Glomerular endothelial cell (primary cell): ENCODE measurements at regions not wholly inside any gene's neighbourhood (a gene's known extent, or its start where the extent isn't known, plus 50 kb on each side); places are given as distances from the start of the nearest gene placed in this dataset.

Experiments
- DNase-seq: peaks from one replicate; pipeline ENCODE4 v3.0.0-alpha.2; 2011; ENCODE audit warnings: low read depth, low spot score; ENCODE audit errors: extremely low read depth

DNA sequence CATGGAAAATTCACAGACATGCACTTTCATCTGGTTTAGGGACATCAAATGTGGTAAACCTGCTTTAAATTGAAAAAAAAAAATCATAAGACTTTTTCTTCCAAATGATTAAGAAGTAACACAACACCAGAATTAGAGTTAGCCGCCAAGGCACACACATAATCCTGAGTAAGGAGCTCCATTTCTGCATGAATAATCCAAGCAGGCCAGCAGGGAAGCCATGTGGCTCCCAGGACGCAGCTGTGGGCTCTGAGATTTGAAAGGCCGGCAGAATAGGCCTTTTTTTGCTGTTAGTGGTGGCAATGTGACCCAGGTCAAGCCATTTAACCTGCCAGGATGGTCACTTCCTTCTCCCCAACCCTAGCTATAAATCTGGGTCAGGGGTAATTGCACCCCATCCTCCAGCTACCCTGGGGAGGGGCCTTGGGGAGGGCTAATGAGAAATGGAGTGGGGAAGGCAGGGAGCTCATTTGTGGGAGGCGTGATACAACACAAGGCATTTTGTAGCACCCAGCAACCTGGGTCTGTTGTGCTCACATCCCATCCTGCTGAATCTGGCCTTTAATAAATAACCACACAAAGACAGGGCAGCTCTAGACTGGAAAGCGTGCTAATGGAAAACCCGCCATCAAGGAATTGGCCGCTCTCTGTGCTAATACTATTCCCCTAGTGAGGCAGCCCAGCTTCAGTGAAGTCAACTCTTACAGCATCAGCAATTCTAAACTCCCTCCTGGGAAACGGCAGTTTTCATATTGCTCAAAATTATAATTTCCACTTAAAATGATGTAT lies 178.5 kb downstream of the RHOU start:
- no peak for DNase-seq

DNA sequence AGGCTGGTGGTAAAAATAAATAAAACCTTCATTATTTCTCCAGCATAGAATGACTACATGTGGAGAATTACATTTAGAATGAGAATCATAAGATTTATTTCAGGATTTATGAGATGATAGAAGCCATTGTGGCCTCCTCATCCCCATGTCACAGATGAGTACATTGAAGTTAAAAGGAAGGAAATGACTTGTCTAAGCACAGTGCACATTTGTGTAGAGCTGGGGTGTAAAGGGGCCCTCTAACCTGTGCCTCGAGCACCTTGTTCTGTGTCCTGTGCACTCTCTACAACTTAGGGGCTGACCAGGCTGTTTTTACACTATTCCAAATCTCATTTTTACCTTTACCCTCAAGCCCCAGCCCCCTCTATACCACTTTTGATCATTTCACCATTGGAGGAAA lies 179.4 kb downstream of the RHOU start:
- no peak for DNase-seq

- no peak for DNase-seq
Observed at GRCh38 chr1:228917342-228917741, 182.1 kb downstream of the RHOU start.

DNA sequence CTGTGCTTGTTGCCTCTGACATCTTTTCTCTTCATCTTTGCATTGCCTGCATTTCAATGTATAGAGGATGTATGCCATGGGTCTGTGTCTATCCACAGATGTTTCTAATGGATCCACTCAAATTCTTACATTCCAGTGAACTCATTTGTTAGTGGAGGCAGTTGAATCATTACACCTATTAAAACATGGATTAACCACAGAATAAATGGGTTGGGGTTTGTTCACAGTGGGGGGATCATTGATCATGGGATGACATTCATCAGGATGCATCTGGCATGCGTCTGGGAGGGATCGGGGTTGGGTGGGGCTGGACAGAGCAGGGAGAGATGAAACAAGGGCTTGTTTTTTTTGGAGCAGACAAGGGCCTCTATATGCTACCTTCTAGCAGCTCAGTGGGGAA lies 182.5 kb downstream of the RHOU start:
- no peak for DNase-seq

DNA sequence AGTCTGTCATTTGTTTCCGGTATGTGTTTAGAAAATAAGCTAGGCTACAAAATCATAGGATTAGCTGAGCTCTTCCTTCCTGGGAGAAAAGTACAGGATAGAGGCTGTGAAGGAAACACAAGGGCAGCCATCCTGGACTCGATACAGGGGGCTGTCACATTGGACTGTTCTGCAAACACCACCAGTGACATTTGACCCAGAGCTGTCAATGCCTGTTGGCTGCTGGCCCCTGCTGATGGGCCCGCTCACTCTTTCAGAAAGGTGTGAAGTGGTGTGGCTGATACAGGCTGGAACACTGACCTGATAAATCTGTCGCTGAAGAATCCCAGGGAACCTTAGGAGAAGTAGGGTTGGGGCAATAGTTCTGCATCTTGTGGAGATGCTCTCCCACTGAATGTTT lies 183.1 kb downstream of the RHOU start:
- DNase-seq, result no peak

DNA sequence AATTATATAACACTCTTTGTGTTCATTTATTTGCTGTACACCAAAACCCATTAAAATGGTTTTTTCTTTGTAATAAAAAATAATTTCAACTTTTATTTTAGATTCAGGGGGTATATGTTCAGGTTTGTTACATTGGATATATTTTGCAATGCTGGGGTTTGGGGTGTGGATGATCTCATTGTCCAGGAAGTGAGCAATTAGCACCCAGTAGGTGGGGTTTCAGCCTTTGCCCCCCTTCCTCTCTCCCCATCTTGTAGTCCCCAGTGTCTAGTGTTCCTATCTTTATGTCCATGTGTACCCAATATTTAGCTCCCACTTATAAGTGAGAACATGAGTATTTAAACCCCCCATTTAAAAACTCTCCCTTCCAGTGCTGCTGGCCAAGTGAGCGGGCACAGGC lies 184.6 kb downstream of the RHOU start:
- no peak for DNase-seq

GRCh38 chr1:228920831-228921230 lies 185.6 kb downstream of the RHOU start:
- DNase-seq, result no peak

DNA sequence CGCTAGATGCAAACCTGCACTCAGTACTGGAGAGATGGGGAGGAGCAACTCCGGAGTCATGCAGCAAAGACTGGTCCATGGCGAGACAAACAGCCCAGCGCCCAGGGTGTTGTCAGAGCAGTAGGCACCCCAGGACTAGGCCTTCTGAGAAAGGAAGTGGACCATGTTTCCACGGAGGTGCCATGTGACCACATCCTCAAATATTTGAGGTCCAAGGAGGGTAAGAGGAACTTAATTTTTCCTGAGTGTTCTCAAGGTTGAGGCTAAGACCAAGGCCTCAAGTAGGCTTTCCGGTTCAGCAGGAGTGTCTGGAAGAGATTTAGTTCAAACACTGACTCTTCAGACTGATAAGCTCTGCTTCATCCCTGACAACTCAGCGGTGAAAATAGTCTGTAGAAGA lies 186.2 kb downstream of the RHOU start:
- no peak for DNase-seq

DNA sequence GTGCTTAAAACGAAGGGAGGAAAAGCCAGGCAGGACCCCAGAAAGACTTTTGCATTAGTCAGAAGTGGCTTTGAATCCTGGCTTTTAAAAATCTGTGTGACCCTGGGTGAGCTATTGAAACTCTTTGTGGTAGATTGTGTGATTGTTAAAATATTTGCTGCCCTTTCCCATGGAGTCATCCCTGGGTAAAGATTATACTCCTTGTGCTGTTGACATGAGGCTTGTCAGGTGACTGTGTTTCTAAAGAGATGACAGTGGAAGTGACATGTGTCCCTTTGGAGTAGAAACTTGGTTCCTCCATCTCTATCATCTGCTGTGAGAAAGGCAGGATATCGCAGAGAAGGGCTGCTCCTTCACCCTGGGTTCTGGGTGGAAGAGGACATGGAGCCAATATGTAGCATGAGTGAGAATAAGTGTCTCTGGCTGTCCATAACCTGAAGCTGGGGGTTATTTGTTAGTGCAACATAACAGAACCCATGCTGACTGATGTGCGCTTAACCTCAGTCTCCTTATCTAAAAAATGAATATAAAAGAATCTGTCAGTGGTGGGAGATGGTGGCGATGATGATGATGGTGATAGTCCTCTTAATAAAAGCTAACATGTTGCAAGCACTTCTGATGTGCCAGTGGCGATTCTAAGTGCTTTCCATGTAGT lies 187.6 kb downstream of the RHOU start:
- no peak for DNase-seq

DNA sequence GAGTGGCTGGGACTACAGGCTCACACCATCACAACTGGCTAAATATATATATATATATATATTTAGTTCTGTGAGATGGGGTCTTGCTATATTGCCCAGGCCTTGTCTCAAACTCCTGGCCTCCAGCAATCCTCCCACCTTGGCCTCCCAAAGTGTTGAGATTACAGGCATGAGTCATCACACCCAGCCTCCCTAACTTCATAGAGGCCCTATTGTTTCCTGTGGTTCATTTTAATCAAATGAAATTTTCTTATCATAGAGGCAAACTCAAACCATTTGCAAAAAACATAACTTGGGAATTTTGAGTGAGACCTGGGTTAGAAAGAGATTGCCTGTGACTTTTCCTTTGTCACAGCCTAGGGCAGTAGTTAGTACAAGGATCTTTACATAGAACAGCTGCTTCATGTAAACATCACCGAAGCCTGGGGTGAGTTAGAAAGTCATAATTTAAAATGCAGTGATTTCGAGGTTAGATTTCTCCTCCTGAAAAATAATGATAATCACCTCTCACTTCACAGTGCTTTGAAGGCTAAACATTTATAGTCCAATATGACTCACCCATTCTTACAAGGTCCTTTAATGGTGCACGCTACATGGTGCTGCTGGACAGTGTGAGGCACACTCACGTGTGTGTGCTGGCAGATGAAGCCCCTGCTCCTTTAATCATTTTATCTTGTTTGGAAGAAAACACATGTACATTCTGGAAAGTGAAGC lies 188.9 kb downstream of the RHOU start:
- no peak for DNase-seq

GRCh38 chr1:228925691-228926090 lies 190.4 kb downstream of the RHOU start:
- DNase-seq, result no peak

DNA sequence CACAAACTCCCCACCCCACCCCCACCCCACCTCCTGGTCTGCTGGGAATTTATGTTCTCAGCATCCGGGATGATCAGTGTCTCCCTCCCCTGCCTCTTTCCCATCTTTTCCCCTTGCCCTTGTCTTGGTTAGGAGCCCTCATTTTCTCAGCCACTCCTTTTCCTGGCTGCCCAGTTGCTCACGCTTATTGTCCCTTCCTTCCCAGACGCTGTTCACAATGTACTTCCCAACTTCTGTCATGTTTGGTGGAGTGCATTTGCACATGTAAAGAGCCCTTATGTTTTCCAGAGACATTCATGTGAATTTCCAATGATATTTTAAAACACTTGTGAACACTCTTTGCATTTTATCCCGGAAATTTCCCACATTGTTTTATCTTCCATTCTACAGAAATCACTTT lies 192.1 kb downstream of the RHOU start:
- no peak for DNase-seq

DNA sequence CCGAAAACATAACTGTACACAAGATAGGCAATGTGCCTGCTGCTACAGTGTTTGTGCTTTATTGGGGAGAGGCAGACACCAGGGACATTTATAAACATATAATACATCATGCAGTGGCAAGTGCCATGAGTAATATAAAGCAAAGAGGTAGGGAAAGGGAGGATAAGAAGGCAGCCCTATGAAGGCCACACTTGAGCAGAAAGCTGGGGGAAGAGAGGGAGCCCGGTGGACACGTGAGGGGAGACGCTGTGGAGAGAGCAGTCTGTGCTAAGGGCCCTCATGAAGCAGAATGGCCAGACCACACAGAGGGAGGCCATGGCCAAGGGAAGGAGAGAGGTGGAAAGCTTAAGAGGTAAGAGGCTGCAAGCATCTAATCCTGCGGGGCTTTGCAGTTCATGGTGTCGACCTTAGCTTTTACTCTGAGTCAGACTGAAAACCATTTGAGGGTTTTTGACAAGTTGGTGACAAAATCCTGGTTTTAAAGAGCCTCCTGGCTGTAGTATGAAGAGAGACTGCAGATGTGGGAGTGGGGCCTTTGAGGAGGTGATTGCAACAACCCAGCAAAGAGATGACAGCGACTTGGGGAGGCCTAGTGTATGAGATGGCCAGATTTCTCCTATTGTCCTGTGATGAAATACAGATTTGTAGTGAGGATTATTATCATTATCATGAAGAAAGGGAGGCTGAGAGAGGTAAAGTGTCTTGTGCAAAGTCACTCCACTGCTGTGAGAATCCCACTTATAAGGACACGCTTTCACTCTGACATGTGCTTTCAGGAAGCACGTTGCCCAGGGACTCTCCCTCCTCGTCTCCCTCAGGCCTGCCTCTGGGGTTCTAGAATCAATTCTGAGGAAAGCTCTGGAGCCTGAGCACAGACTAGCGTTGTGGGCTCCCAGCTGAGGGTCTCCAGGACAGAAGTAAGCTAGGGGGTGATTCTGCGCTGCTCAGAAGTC lies 192.9 kb downstream of the RHOU start:
- DNase-seq, result no peak

DNA sequence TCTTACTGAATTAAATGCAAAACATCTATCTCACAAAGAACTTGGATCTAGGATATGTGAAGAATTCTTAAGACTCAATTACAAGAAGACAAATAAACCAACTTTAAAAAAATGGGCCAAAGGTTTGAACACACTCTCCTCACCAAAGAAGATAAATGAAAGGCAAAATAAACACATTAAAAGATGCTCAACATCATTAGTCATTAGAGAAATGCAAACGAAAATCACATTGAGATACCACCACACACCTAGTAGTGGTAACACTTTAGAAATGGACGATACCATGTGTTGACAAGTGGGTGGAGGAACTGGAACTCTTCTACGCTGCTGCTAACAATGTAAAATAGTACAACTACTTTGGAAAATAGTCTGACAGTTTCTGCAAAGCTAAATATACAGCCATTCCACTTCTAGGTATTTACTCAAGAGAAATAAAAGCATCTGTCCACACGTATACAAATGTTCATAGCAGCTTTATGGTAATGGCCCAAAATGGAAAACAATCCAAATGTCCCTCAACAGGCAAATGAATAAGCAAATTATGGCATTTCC lies 194.3 kb downstream of the RHOU start:
- DNase-seq, result no peak

DNA sequence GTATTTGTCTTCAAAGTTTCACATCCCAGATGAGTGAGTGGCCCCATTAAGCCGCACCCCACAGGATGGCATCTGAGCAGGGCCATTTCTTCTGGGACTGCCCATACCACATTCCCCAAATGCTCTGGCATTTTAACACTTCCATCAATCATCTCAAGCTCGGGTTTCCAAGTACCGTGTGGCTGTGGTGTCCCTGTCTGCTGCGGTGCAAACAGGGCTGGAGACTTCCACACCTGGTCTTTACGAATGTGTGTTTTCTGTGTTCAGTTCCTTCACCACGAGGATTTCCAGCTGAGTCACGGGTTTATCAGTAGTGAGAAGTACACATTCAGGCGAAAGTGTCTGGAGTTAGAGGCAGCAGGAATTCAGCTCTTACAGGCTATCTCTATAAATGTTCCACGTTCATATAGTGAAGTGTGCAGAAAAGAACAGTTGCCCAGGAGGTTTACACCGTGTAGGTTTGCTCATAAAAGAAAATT lies 195.2 kb downstream of the RHOU start:
- no peak for DNase-seq

- no peak for DNase-seq
Observed at GRCh38 chr1:228933753-228934152, 198.5 kb downstream of the RHOU start.

GRCh38 chr1:228935198-228935663 lies 200.0 kb downstream of the RHOU start:
- no peak for DNase-seq

GRCh38 chr1:228935855-228936727 lies 200.8 kb downstream of the RHOU start:
- no peak for DNase-seq

DNA sequence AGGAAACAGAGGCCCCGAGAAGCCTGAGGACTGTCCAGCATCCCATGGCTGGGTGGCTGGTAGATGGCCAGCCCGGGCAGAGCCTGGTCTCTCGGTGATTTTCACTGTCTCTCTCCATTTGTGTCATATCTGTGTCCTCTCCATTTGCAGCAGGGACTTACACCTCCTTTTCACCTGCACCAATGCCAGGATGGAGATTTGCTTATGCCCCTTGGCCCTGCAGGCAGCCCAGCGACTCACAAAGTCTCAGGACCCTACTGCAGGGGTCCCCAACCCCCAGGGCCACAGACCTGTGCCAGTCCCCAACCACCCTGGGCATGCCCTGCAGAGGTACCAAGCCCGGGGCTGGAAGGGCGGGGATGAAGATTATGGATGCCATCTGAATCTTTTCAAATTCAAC lies 201.6 kb downstream of the RHOU start:
- no peak for DNase-seq
